22Rv1 (cell line): ENCODE measurements at regions not wholly inside any gene's neighbourhood (a gene's known extent, or its start where the extent isn't known, plus 50 kb on each side); places are given as distances from the start of the nearest gene placed in this dataset.

Experiments used
- CTCF ChIP-seq: fragments of 450-650 bp; IDR thresholded peaks from 2 replicates; pipeline ENCODE4 v1.5.1; 2017; ENCODE audit warnings: mild to moderate bottlenecking
- ZFX ChIP-seq: fragments of 450-650 bp; IDR thresholded peaks from 2 replicates; pipeline ENCODE4 v1.6.1; 2017; ENCODE audit warnings: antibody characterized with exemption, borderline replicate concordance

GRCh38 chr9:25827626-25828025 is 149.4 kb upstream of the TUSC1 start:
- TF ChIP-seq CTCF: no peak
- TF ChIP-seq ZFX: no peak
